ENCODE measurements at regions not wholly inside any gene's neighbourhood (a gene's known extent, or its start where the extent isn't known, plus 50 kb on each side); places are given as distances from the start of the nearest gene placed in this dataset.

DNA sequence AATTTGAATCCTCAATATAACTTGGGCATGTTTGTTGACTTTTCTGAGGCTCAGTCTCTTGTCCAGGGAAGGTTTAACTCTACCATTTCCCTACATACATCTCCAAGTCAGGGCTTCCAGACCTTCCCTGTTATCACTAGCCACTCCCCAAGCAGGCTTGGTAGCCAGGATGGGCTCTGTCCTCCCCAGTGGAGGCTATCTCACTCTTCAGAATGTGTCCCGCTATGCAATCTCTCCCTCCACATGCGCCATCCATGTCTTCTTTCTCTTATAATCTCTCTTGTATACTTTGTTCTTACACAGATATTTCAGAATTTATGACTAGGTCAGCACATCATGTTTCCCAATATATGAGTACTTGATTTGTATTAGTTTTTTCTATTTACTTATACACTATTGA, 310.4 kb downstream of the HGF start:
- no peak overlapping the region for H3K27ac ChIP-seq (ENCODE audit: extremely low read depth, low read depth, low read length)
- CTCF ChIA-PET = no interaction called here
- H3K4me1 ChIP-seq (ENCODE audit: control insufficient read depth, insufficient read depth, low read length) = no peaks in the 10 kb centered on the region
- POLR2A ChIA-PET = no interaction called here
- no peak for TF ChIP-seq ZNF837 (tag by site-specific recombination; IDR thresholded peaks at IDR 0.05)
- TF ChIP-seq, protein P1, sequence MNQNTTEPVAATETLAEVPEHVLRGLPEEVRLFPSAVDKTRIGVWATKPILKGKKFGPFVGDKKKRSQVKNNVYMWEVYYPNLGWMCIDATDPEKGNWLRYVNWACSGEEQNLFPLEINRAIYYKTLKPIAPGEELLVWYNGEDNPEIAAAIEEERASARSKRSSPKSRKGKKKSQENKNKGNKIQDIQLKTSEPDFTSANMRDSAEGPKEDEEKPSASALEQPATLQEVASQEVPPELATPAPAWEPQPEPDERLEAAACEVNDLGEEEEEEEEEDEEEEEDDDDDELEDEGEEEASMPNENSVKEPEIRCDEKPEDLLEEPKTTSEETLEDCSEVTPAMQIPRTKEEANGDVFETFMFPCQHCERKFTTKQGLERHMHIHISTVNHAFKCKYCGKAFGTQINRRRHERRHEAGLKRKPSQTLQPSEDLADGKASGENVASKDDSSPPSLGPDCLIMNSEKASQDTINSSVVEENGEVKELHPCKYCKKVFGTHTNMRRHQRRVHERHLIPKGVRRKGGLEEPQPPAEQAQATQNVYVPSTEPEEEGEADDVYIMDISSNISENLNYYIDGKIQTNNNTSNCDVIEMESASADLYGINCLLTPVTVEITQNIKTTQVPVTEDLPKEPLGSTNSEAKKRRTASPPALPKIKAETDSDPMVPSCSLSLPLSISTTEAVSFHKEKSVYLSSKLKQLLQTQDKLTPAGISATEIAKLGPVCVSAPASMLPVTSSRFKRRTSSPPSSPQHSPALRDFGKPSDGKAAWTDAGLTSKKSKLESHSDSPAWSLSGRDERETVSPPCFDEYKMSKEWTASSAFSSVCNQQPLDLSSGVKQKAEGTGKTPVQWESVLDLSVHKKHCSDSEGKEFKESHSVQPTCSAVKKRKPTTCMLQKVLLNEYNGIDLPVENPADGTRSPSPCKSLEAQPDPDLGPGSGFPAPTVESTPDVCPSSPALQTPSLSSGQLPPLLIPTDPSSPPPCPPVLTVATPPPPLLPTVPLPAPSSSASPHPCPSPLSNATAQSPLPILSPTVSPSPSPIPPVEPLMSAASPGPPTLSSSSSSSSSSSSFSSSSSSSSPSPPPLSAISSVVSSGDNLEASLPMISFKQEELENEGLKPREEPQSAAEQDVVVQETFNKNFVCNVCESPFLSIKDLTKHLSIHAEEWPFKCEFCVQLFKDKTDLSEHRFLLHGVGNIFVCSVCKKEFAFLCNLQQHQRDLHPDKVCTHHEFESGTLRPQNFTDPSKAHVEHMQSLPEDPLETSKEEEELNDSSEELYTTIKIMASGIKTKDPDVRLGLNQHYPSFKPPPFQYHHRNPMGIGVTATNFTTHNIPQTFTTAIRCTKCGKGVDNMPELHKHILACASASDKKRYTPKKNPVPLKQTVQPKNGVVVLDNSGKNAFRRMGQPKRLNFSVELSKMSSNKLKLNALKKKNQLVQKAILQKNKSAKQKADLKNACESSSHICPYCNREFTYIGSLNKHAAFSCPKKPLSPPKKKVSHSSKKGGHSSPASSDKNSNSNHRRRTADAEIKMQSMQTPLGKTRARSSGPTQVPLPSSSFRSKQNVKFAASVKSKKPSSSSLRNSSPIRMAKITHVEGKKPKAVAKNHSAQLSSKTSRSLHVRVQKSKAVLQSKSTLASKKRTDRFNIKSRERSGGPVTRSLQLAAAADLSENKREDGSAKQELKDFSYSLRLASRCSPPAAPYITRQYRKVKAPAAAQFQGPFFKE (tag by site-specific recombination; IDR thresholded peaks at IDR 0.05; ENCODE audit: borderline replicate concordance) = no peak
- TF ChIP-seq ZNF211 (tag by site-specific recombination; IDR thresholded peaks at IDR 0.05; ENCODE audit: low read depth) = no peak
- TF ChIP-seq ZBTB17 (tag by site-specific recombination; IDR thresholded peaks at IDR 0.05) = no peak
- TF ChIP-seq ZNF140 (tag by site-specific recombination; IDR thresholded peaks at IDR 0.05) = no peak
- TF ChIP-seq ZBTB7A (tag by site-specific recombination; IDR thresholded peaks at IDR 0.05; ENCODE audit: low read depth) = no peak
- TF ChIP-seq ZNF175 (tag by site-specific recombination; IDR thresholded peaks at IDR 0.05) = no peak
- TF ChIP-seq, protein P2, sequence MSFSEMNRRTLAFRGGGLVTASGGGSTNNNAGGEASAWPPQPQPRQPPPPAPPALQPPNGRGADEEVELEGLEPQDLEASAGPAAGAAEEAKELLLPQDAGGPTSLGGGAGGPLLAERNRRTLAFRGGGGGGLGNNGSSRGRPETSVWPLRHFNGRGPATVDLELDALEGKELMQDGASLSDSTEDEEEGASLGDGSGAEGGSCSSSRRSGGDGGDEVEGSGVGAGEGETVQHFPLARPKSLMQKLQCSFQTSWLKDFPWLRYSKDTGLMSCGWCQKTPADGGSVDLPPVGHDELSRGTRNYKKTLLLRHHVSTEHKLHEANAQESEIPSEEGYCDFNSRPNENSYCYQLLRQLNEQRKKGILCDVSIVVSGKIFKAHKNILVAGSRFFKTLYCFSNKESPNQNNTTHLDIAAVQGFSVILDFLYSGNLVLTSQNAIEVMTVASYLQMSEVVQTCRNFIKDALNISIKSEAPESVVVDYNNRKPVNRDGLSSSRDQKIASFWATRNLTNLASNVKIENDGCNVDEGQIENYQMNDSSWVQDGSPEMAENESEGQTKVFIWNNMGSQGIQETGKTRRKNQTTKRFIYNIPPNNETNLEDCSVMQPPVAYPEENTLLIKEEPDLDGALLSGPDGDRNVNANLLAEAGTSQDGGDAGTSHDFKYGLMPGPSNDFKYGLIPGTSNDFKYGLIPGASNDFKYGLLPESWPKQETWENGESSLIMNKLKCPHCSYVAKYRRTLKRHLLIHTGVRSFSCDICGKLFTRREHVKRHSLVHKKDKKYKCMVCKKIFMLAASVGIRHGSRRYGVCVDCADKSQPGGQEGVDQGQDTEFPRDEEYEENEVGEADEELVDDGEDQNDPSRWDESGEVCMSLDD (tag by site-specific recombination; IDR thresholded peaks at IDR 0.05) = no peak
- no peak for TF ChIP-seq MYNN (tag by site-specific recombination; IDR thresholded peaks at IDR 0.05; ENCODE audit: borderline replicate concordance)
- TF ChIP-seq IKZF3 (tag by site-specific recombination; IDR thresholded peaks at IDR 0.05) = no peak
- no peak for TF ChIP-seq ZNF624 (tag by site-specific recombination; IDR thresholded peaks at IDR 0.05)
- TF ChIP-seq, protein P3, sequence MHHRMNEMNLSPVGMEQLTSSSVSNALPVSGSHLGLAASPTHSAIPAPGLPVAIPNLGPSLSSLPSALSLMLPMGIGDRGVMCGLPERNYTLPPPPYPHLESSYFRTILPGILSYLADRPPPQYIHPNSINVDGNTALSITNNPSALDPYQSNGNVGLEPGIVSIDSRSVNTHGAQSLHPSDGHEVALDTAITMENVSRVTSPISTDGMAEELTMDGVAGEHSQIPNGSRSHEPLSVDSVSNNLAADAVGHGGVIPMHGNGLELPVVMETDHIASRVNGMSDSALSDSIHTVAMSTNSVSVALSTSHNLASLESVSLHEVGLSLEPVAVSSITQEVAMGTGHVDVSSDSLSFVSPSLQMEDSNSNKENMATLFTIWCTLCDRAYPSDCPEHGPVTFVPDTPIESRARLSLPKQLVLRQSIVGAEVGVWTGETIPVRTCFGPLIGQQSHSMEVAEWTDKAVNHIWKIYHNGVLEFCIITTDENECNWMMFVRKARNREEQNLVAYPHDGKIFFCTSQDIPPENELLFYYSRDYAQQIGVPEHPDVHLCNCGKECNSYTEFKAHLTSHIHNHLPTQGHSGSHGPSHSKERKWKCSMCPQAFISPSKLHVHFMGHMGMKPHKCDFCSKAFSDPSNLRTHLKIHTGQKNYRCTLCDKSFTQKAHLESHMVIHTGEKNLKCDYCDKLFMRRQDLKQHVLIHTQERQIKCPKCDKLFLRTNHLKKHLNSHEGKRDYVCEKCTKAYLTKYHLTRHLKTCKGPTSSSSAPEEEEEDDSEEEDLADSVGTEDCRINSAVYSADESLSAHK (tag by site-specific recombination; IDR thresholded peaks at IDR 0.05) = no peak
- H3K9me3 ChIP-seq (ENCODE audit: control insufficient read depth, insufficient read depth, low read depth, low read length) = no peaks in the 10 kb centered on the region
- H3K36me3 ChIP-seq (ENCODE audit: control insufficient read depth in 2 of 2, insufficient read depth in 1 of 2, low read length in 2 of 2) = no peaks in the 10 kb centered on the region
- H3K4me3 ChIP-seq (ENCODE audit: low read depth, low read length) = no peak overlapping the region

DNA sequence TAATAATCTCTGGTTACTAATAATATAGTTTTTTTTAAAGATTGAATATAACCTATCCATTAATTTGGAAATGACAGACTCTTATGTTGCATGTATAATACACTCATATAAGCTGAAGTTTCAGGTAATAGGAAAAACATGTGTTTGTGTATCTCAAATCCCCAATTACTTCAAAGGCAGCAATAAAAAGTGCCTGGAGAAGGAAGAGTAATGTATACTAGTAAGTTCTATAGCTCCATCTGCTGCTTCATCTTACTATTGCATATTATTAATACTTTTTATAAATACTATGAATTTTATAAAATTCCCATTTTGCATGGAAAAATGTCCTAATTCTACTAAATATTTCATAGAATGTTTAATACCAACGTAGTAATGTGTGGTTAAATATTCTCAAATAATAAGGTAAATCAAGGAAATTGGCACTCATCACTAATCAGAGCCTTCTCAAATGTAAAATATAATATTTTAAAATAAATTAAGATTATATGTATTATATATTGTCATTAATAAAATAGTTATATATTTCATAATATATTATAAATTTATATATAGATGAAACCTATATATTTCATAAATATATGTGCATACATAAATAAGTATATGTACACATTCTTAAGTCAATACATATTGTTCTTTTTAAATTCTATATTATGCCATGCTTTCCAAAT, 311.9 kb downstream of the HGF start:
- Histone ChIP-seq H3K4me1 (ENCODE audit: control insufficient read depth, insufficient read depth, low read length) (no peaks in the 10 kb centered on the region), H3K27ac (ENCODE audit: extremely low read depth, low read depth, low read length) (no peak overlapping the region), H3K36me3 (ENCODE audit: control insufficient read depth in 2 of 2, insufficient read depth in 1 of 2, low read length in 2 of 2) (no peaks in the 10 kb centered on the region), H3K4me3 (ENCODE audit: low read depth, low read length) (no peak overlapping the region), H3K9me3 (ENCODE audit: control insufficient read depth, insufficient read depth, low read depth, low read length) (no peaks in the 10 kb centered on the region)
- ChIA-PET POLR2A (no interaction called here), CTCF (interaction anchor here (0.6 to 2.7 kb wide), 10 partner anchors 10 to 1483 kb away, joined by 3 to 13 read pairs (median 4); partner anchors contain the start of gene SEMA3C)
- TF ChIP-seq ZNF571 (tag by site-specific recombination; IDR thresholded peaks at IDR 0.05) (no peak), TCF7L2 (IDR thresholded peaks at IDR 0.05; ENCODE audit: borderline replicate concordance, low read depth, low read length) (peak; percentile 26; the same call in 1 of the 2 replicates), MZF1 (tag by site-specific recombination; IDR thresholded peaks at IDR 0.05; ENCODE audit: borderline replicate concordance) (peak; percentile 83; the same call in 1 of the 2 replicates), ZNF654 (tag by site-specific recombination; IDR thresholded peaks at IDR 0.05; ENCODE audit: low read depth) (peak; percentile 57)
- TF ChIP-seq, protein P4, sequence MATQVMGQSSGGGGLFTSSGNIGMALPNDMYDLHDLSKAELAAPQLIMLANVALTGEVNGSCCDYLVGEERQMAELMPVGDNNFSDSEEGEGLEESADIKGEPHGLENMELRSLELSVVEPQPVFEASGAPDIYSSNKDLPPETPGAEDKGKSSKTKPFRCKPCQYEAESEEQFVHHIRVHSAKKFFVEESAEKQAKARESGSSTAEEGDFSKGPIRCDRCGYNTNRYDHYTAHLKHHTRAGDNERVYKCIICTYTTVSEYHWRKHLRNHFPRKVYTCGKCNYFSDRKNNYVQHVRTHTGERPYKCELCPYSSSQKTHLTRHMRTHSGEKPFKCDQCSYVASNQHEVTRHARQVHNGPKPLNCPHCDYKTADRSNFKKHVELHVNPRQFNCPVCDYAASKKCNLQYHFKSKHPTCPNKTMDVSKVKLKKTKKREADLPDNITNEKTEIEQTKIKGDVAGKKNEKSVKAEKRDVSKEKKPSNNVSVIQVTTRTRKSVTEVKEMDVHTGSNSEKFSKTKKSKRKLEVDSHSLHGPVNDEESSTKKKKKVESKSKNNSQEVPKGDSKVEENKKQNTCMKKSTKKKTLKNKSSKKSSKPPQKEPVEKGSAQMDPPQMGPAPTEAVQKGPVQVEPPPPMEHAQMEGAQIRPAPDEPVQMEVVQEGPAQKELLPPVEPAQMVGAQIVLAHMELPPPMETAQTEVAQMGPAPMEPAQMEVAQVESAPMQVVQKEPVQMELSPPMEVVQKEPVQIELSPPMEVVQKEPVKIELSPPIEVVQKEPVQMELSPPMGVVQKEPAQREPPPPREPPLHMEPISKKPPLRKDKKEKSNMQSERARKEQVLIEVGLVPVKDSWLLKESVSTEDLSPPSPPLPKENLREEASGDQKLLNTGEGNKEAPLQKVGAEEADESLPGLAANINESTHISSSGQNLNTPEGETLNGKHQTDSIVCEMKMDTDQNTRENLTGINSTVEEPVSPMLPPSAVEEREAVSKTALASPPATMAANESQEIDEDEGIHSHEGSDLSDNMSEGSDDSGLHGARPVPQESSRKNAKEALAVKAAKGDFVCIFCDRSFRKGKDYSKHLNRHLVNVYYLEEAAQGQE (tag by site-specific recombination; IDR thresholded peaks at IDR 0.05) = no peak
